Thyroid gland (tissue), 4 donors: ENCODE measurements at regions not wholly inside any gene's neighbourhood (a gene's known extent, or its start where the extent isn't known, plus 50 kb on each side); places are given as distances from the start of the nearest gene placed in this dataset.

Source experiments
- POLR2A ChIP-seq, 2 donors: fragments of 450-650 bp; IDR thresholded peaks; one replicate each; pipeline ENCODE4 v1.6.1; 2017; ENCODE audit warnings: antibody characterized with exemption in 2 of 2, mild to moderate bottlenecking in 2 of 2, moderate library complexity in 1 of 2
- TF ChIP-seq, protein P1 (sequence below), 6 experiments: fragments of 200-600 bp in 3 of 6; fragments of 450-650 bp in 3 of 6; sonication (generic) in 3 of 6; IDR thresholded peaks; one replicate each; pipeline ENCODE4 v1.5.1; 2016 to 2019; ENCODE audit warnings: antibody characterized with exemption in 6 of 6, mild to moderate bottlenecking in 2 of 6, inconsistent platforms in 1 of 6, moderate library complexity in 1 of 6

DNA sequence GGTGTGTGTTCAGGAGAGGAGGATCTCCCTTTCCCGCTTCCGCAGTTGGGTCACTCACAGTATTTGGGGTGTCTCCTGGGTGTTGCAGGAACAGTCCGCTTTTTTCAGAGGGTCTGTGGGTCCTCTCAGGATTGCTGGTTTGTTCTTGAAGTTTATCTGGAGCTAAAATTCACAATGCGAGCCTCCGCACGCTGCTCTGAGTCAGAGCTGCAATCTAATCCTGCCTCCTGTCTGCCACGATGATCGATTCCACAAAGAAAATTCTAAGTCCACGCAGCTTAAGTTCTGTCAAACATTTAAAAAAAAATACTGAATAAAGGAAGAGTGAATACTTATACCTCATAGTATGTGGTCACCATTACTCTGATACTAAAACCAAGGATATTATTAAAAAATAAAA, 76.5 kb downstream of the RAD51AP2 start:
- TF ChIP-seq, protein P1, sequence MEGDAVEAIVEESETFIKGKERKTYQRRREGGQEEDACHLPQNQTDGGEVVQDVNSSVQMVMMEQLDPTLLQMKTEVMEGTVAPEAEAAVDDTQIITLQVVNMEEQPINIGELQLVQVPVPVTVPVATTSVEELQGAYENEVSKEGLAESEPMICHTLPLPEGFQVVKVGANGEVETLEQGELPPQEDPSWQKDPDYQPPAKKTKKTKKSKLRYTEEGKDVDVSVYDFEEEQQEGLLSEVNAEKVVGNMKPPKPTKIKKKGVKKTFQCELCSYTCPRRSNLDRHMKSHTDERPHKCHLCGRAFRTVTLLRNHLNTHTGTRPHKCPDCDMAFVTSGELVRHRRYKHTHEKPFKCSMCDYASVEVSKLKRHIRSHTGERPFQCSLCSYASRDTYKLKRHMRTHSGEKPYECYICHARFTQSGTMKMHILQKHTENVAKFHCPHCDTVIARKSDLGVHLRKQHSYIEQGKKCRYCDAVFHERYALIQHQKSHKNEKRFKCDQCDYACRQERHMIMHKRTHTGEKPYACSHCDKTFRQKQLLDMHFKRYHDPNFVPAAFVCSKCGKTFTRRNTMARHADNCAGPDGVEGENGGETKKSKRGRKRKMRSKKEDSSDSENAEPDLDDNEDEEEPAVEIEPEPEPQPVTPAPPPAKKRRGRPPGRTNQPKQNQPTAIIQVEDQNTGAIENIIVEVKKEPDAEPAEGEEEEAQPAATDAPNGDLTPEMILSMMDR (IDR thresholded peaks at IDR 0.05) = no peak
- TF ChIP-seq POLR2A (IDR thresholded peaks at IDR 0.05) = no peak
